Keratinocyte (primary cell): ENCODE measurements at regions not wholly inside any gene's neighbourhood (a gene's known extent, or its start where the extent isn't known, plus 50 kb on each side); places are given as distances from the start of the nearest gene placed in this dataset.

ENCODE experiments used
- DNase-seq: peaks from one replicate; pipeline ENCODE4 v3.0.0-alpha.2; 2011; ENCODE audit warnings: low read depth, missing footprints, low spot score
- FAIRE-seq: peaks from 2 replicates; lab custom pipeline; 2011; peaks lifted over from hg19 to GRCh38; lab: Jason Lieb, UNC
- H2AFZ ChIP-seq: 2 replicates; pipeline ENCODE4 v1.6.0; 2012; ENCODE audit warnings: low read length, control low read depth, inconsistent platforms; ENCODE audit not compliant: control insufficient read depth
- H3K27ac ChIP-seq: 2 replicates; pipeline ENCODE4 v1.5.1; 2011; ENCODE audit warnings: low read length; ENCODE audit not compliant: control insufficient read depth, insufficient read depth
- H3K27me3 ChIP-seq: 3 replicates; pipeline ENCODE4 v1.6.0; 2011; ENCODE audit warnings: low read length; ENCODE audit not compliant: control insufficient read depth, insufficient read depth; ENCODE audit errors: extremely low read depth
- H3K36me3 ChIP-seq, 2 experiments: 2 replicates in 1 of 2; 3 replicates in 1 of 2; pipeline ENCODE4 v1.5.1; 2011; ENCODE audit warnings: low read length in 2 of 2, mild to moderate bottlenecking in 1 of 2; ENCODE audit not compliant: control insufficient read depth in 2 of 2, insufficient read depth in 2 of 2; ENCODE audit errors: extremely low read depth in 1 of 2
- H3K4me1 ChIP-seq: 3 replicates; pipeline ENCODE4 v1.5.1; 2011; ENCODE audit warnings: low read length; ENCODE audit not compliant: control insufficient read depth, insufficient read depth; ENCODE audit errors: extremely low read depth
- H3K4me2 ChIP-seq: 3 replicates; pipeline ENCODE4 v1.6.0; 2011; ENCODE audit warnings: low read depth, low read length; ENCODE audit not compliant: control insufficient read depth, insufficient read depth; ENCODE audit errors: extremely low read depth
- H3K4me3 ChIP-seq, 3 experiments: fragments of 200-600 bp in 1 of 3; sonication (generic) in 1 of 3; 2 replicates in 2 of 3; 3 replicates in 1 of 3; pipeline ENCODE4 v1.5.1; 2011 to 2016; ENCODE audit warnings: low read length in 3 of 3, mild to moderate bottlenecking in 3 of 3, control low read depth in 2 of 3, inconsistent platforms in 1 of 3, low read depth in 1 of 3, mixed read lengths in 1 of 3, mixed run types in 1 of 3, moderate library complexity in 1 of 3; ENCODE audit not compliant: control insufficient read depth in 2 of 3, insufficient read depth in 2 of 3; ENCODE audit errors: extremely low read depth in 1 of 3
- H3K79me2 ChIP-seq: 2 replicates; pipeline ENCODE4 v1.6.0; 2012; ENCODE audit warnings: low read length; ENCODE audit not compliant: control insufficient read depth, insufficient read depth
- H3K9ac ChIP-seq: 3 replicates; pipeline ENCODE4 v1.6.0; 2011; ENCODE audit warnings: low read length; ENCODE audit not compliant: control insufficient read depth, insufficient read depth; ENCODE audit errors: extremely low read depth
- H3K9me1 ChIP-seq: 3 replicates; pipeline ENCODE4 v1.6.0; 2011; ENCODE audit warnings: low read length; ENCODE audit not compliant: control insufficient read depth, insufficient read depth; ENCODE audit errors: extremely low read depth
- H3K9me3 ChIP-seq: 2 replicates; pipeline ENCODE4 v1.5.1; 2012; ENCODE audit warnings: low read depth, low read length; ENCODE audit not compliant: control insufficient read depth
- H4K20me1 ChIP-seq: 3 replicates; pipeline ENCODE4 v1.6.0; 2011; ENCODE audit warnings: low read length; ENCODE audit not compliant: control insufficient read depth, insufficient read depth; ENCODE audit errors: extremely low read depth
- EZH2 ChIP-seq: IDR thresholded peaks from one replicate; pipeline ENCODE4 v1.6.1; 2012; ENCODE audit warnings: inconsistent platforms, mild to moderate bottlenecking, low read length, moderate library complexity
- dilution Hi-C: fragments of 300-500 bp; cut with MboI; formaldehyde crosslinking; loops from one replicate; pipeline ENCODE4 v1.7.0; 2020; ENCODE audit warnings: low sequenced_read_pairs; ENCODE audit not compliant: extremely low pct_ligation_motif_present
- TF ChIP-seq, protein P1 (sequence below), 3 experiments: IDR thresholded peaks in 1 of 3; conservative IDR thresholded peaks in 1 of 3; optimal IDR thresholded peaks in 1 of 3; 2 replicates in 2 of 3; 3 replicates in 1 of 3; pipeline versions ENCODE3 to v1.5.1; 2011; ENCODE audit warnings: low read length in 3 of 3, mild to moderate bottlenecking in 3 of 3, moderate library complexity in 2 of 3, control low read depth in 1 of 3, inconsistent platforms in 1 of 3; ENCODE audit not compliant: insufficient read depth in 2 of 3; ENCODE audit errors: extremely low read depth in 1 of 3

DNA sequence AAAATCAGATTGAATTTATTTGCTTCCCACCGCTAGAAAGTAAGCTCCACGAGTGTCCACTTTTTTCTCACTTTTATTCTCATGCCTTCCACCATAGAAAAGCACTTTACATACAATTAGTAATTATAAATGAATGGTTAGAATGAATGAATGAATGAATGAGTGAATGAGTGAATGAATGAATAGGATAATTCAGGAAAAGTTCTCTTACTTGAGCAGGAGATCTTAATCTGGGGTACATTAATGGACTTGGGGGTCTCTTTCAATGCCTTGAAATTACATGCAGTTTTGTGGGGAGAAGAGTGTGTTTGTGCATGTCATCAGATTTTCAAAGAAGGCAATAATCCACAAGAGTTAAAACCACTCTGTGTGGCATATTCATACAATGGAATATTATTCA lies 229.9 kb upstream of the NR4A3 start:
- dilution Hi-C loops, result no loop called here
- no peak overlapping the region for H3K4me2 ChIP-seq
- no peak overlapping the region for H3K9ac ChIP-seq
- no peak overlapping the region for H2AFZ ChIP-seq
- H3K27me3 ChIP-seq, result no peaks in the 10 kb centered on the region
- H3K36me3 ChIP-seq, result no peaks in the 10 kb centered on the region
- H3K27ac ChIP-seq, result no peak overlapping the region
- no peaks in the 10 kb centered on the region for H3K4me1 ChIP-seq
- TF ChIP-seq, protein P1, sequence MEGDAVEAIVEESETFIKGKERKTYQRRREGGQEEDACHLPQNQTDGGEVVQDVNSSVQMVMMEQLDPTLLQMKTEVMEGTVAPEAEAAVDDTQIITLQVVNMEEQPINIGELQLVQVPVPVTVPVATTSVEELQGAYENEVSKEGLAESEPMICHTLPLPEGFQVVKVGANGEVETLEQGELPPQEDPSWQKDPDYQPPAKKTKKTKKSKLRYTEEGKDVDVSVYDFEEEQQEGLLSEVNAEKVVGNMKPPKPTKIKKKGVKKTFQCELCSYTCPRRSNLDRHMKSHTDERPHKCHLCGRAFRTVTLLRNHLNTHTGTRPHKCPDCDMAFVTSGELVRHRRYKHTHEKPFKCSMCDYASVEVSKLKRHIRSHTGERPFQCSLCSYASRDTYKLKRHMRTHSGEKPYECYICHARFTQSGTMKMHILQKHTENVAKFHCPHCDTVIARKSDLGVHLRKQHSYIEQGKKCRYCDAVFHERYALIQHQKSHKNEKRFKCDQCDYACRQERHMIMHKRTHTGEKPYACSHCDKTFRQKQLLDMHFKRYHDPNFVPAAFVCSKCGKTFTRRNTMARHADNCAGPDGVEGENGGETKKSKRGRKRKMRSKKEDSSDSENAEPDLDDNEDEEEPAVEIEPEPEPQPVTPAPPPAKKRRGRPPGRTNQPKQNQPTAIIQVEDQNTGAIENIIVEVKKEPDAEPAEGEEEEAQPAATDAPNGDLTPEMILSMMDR (optimal IDR thresholded peaks at IDR 0.05 in 1 of 3, IDR thresholded peaks at IDR 0.05 in 1 of 3, conservative IDR thresholded peaks at IDR 0.05 in 1 of 3; ENCODE audit: extremely low read depth in 1 of 3, insufficient read depth in 2 of 3, low read length in 3 of 3), result no peak
- TF ChIP-seq EZH2, result no peak
- no peaks in the 10 kb centered on the region for H3K9me3 ChIP-seq
- H3K79me2 ChIP-seq, result no peaks in the 10 kb centered on the region
- FAIRE-seq (no peak), DNase-seq (no peak)
- H4K20me1 ChIP-seq, result no peaks in the 10 kb centered on the region
- H3K4me3 ChIP-seq, result no peak overlapping the region
- no peaks in the 10 kb centered on the region for H3K9me1 ChIP-seq

DNA sequence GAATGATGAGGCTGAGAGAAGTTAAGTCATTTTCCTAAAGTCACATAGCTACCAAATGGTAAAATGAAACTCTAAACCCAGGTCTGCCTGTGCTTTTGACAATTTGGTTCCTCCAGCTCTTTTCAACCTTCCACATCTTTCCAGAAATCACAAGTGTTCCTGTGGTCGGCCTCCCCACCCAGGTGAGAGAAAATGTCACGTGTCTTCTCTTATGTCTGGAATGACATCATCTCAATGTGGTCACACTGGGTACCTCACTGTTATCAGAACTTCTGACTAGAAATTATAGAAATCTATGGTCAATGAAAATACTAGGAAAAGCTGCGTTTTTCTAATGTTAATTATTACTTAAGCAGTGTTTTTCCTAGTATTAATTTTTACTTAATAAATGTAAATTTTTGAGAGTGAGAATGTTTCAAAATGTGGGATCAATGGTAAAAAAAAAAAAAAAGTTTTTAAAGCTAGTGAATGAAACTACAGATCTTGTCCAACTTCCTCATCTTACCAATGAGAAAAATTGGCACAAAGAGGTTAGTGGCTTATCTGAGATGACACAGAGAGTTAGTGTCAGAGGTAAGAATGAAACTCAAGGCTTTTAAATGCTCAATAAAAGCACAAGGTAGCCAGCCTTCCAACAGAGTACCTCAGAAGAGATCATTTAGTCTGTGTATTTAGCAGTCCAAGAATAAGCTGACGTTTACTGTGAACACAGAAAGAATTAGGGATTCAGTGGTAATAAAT lies 228.7 kb upstream of the NR4A3 start:
- no peak for FAIRE-seq
- dilution Hi-C loops, result no loop called here
- H3K4me1 ChIP-seq, result no peaks in the 10 kb centered on the region

More for the DNA sequence above, 228.7 kb upstream of the NR4A3 start:
- no peaks in the 10 kb centered on the region for H3K9me3 ChIP-seq
- no peaks in the 10 kb centered on the region for H3K36me3 ChIP-seq
- H4K20me1 ChIP-seq, result no peaks in the 10 kb centered on the region
- TF ChIP-seq EZH2, result no peak
- TF ChIP-seq, protein P1 (optimal IDR thresholded peaks at IDR 0.05 in 1 of 3, IDR thresholded peaks at IDR 0.05 in 1 of 3, conservative IDR thresholded peaks at IDR 0.05 in 1 of 3; ENCODE audit: extremely low read depth in 1 of 3, insufficient read depth in 2 of 3, low read length in 3 of 3), result no peak
- no peaks in the 10 kb centered on the region for H3K9me1 ChIP-seq
- DNase-seq, result no peak
- no peak overlapping the region for H3K27ac ChIP-seq
- H3K4me3 ChIP-seq, result no peak overlapping the region
- H3K4me2 ChIP-seq, result no peak overlapping the region
- H3K79me2 ChIP-seq, result no peaks in the 10 kb centered on the region
- no peak overlapping the region for H2AFZ ChIP-seq
- H3K9ac ChIP-seq, result no peak overlapping the region
- no peaks in the 10 kb centered on the region for H3K27me3 ChIP-seq
